Activated naive CD4-positive, alpha-beta T cell treated with anti-CD3 and anti-CD28 coated beads, Interleukin-2, amount 50 U/mL, for 16 hours (primary cell): ENCODE measurements at regions not wholly inside any gene's neighbourhood (a gene's known extent, or its start where the extent isn't known, plus 50 kb on each side); places are given as distances from the start of the nearest gene placed in this dataset.

Source experiments
- DNase-seq: peaks from one replicate; pipeline ENCODE4 v3.0.0-alpha.2; 2020

- DNase-seq: no peak
These were observed 49.9 kb downstream of the SYNE3 start for GRCh38 chr14:95466506-95466905.

GRCh38 chr14:95465936-95466335 lies 50.5 kb downstream of the SYNE3 start:
- DNase-seq: no peak

GRCh38 chr14:95465358-95465757 lies 51.1 kb downstream of the SYNE3 start:
- no peak for DNase-seq

- DNase-seq: no peak
These were observed 51.9 kb downstream of the SYNE3 start for GRCh38 chr14:95464514-95464913.

- no peak for DNase-seq
These were observed 52.3 kb downstream of the SYNE3 start for GRCh38 chr14:95464103-95464502.

- peak; percentile 20 for DNase-seq
These were observed 53.1 kb downstream of the SYNE3 start for GRCh38 chr14:95463171-95463901.

GRCh38 chr14:95462491-95462890 lies 54.0 kb downstream of the SYNE3 start:
- DNase-seq: no peak

GRCh38 chr14:95460647-95461478 lies 55.6 kb downstream of the SYNE3 start:
- no peak for DNase-seq

GRCh38 chr14:95458906-95459305 lies 57.5 kb downstream of the SYNE3 start:
- DNase-seq: no peak

GRCh38 chr14:95458459-95458858 lies 58.0 kb downstream of the SYNE3 start:
- DNase-seq: no peak

GRCh38 chr14:95456281-95456680 lies 60.2 kb downstream of the SYNE3 start:
- no peak for DNase-seq

GRCh38 chr14:95455246-95455645 lies 61.2 kb downstream of the SYNE3 start:
- no peak for DNase-seq

GRCh38 chr14:95453713-95453980 lies 62.8 kb downstream of the SYNE3 start:
- DNase-seq: no peak

- DNase-seq: no peak
These were observed 63.3 kb downstream of the SYNE3 start for GRCh38 chr14:95452893-95453712.

- no peak for DNase-seq
These were observed 64.1 kb downstream of the SYNE3 start for GRCh38 chr14:95452176-95452892.

- no peak for DNase-seq
These were observed 67.3 kb downstream of the SYNE3 start for GRCh38 chr14:95449131-95449530.

- no peak for DNase-seq
These were observed 70.0 kb downstream of the SYNE3 start for GRCh38 chr14:95446470-95446869.

- no peak for DNase-seq
These were observed 70.8 kb downstream of the SYNE3 start for GRCh38 chr14:95445676-95446075.

- no peak for DNase-seq
These were observed 71.3 kb downstream of the SYNE3 start for GRCh38 chr14:95445161-95445560.

- no peak for DNase-seq
These were observed 72.0 kb downstream of the SYNE3 start for GRCh38 chr14:95444132-95445129.

GRCh38 chr14:95442633-95443021 lies 73.8 kb downstream of the SYNE3 start:
- DNase-seq: peak; percentile 79
